ENCODE measurements at regions not wholly inside any gene's neighbourhood (a gene's known extent, or its start where the extent isn't known, plus 50 kb on each side); places are given as distances from the start of the nearest gene placed in this dataset.

DNA sequence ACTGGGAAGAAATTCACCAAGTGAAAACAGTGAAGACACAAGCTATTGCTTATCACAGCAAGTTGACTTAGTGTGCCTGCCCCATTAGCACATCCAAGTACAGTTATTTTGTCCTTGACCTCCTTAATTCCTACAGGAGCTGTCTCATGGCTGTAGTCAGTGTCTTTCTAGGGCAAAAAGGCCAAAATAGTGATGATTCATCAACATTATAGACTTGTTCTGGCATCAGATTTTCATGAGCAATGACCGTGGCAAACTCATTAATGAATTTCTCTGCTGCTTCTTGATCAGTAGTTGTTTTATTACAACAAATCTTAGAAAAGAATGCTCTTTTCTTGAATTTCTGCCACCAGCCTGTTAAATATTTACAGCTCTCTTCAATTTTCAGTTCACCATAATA is 1169.3 kb upstream of the DDX18 start:
- Mint-ChIP-seq H3K4me3 (no peak overlapping the region), H3K27me3 (no peaks in the 10 kb centered on the region), H3K9me3 (peaks cover 9% of the 10 kb centered on the region), H3K4me1 (no peaks in the 10 kb centered on the region), H3K36me3 (ENCODE audit: low read depth) (no peaks in the 10 kb centered on the region), H3K27ac (no peak overlapping the region)
- ATAC-seq (no peak), DNase-seq (no peak)

- Mint-ChIP-seq H3K27me3 (no peaks in the 10 kb centered on the region), H3K4me1 (no peaks in the 10 kb centered on the region), H3K9me3 (peaks cover 14% of the 10 kb centered on the region), H3K4me3 (no peak overlapping the region), H3K27ac (no peak overlapping the region), H3K36me3 (ENCODE audit: low read depth) (no peaks in the 10 kb centered on the region)
- DNase-seq (no peak), ATAC-seq (no peak)
These were observed 1145.8 kb upstream of the DDX18 start for GRCh38 chr2:116668691-116669090.

- H3K27me3 Mint-ChIP-seq, result no peaks in the 10 kb centered on the region
- no peaks in the 10 kb centered on the region for H3K4me1 Mint-ChIP-seq
- no peak overlapping the region for H3K27ac Mint-ChIP-seq
- peaks cover 19% of the 10 kb centered on the region for H3K9me3 Mint-ChIP-seq
- H3K4me3 Mint-ChIP-seq, result no peak overlapping the region
- DNase-seq (no peak), ATAC-seq (no peak)
- no peaks in the 10 kb centered on the region for H3K36me3 Mint-ChIP-seq (ENCODE audit: low read depth)
These were observed 1144.7 kb upstream of the DDX18 start for GRCh38 chr2:116669782-116670181.

- Mint-ChIP-seq H3K27me3 (no peaks in the 10 kb centered on the region), H3K9me3 (peaks cover 23% of the 10 kb centered on the region), H3K4me1 (no peaks in the 10 kb centered on the region), H3K4me3 (no peak overlapping the region), H3K27ac (no peak overlapping the region), H3K36me3 (ENCODE audit: low read depth) (no peaks in the 10 kb centered on the region)
- ATAC-seq, result no peak
- no peak for DNase-seq
These were observed 1140.3 kb upstream of the DDX18 start for GRCh38 chr2:116674188-116674587.

DNA sequence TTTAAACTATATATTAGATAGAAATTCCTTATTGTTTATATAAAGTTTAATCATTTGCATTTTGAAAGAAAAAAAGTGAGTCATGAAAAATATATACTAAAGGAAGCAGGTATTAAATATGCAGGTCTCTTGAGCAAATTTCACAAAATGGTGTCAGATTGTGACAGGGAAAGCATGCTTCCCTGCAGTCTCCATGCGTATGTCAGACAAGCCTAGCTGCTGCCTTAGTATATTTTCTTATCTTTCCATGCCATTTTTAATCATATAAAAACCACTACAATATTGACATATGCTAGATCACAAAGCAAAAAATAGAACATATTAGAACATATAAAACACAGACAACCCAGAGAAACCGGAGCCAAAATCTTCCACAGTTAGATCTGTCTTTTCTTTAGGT is 1137.7 kb upstream of the DDX18 start:
- Mint-ChIP-seq H3K27ac (no peak overlapping the region), H3K27me3 (no peaks in the 10 kb centered on the region), H3K9me3 (peaks cover 25% of the 10 kb centered on the region), H3K4me1 (no peaks in the 10 kb centered on the region), H3K36me3 (ENCODE audit: low read depth) (no peaks in the 10 kb centered on the region), H3K4me3 (no peak overlapping the region)
- ATAC-seq (no peak), DNase-seq (no peak)

- H3K4me1 Mint-ChIP-seq, result no peaks in the 10 kb centered on the region
- H3K9me3 Mint-ChIP-seq, result peaks cover 20% of the 10 kb centered on the region
- DNase-seq, result no peak
- H3K4me3 Mint-ChIP-seq, result no peak overlapping the region
- no peaks in the 10 kb centered on the region for H3K36me3 Mint-ChIP-seq (ENCODE audit: low read depth)
- ATAC-seq, result no peak
- H3K27me3 Mint-ChIP-seq, result no peaks in the 10 kb centered on the region
- H3K27ac Mint-ChIP-seq, result no peak overlapping the region
These were observed 1134.1 kb upstream of the DDX18 start for GRCh38 chr2:116680256-116680936.

- Mint-ChIP-seq H3K4me1 (no peaks in the 10 kb centered on the region), H3K27me3 (no peaks in the 10 kb centered on the region), H3K4me3 (no peak overlapping the region), H3K36me3 (ENCODE audit: low read depth) (no peaks in the 10 kb centered on the region), H3K27ac (no peak overlapping the region), H3K9me3 (peaks cover 10% of the 10 kb centered on the region)
- DNase-seq (no peak), ATAC-seq (no peak)
These were observed 1127.1 kb upstream of the DDX18 start for GRCh38 chr2:116687371-116687770.

- Mint-ChIP-seq H3K9me3 (peaks cover 5% of the 10 kb centered on the region), H3K4me1 (no peaks in the 10 kb centered on the region), H3K4me3 (no peak overlapping the region), H3K27ac (no peak overlapping the region), H3K27me3 (no peaks in the 10 kb centered on the region), H3K36me3 (ENCODE audit: low read depth) (no peaks in the 10 kb centered on the region)
- DNase-seq (no peak), ATAC-seq (no peak)
These were observed 1121.5 kb upstream of the DDX18 start for GRCh38 chr2:116692988-116693387.

GRCh38 chr2:116696223-116696622 is 1118.3 kb upstream of the DDX18 start:
- Mint-ChIP-seq H3K27ac (no peak overlapping the region), H3K4me1 (no peaks in the 10 kb centered on the region), H3K36me3 (ENCODE audit: low read depth) (no peaks in the 10 kb centered on the region), H3K27me3 (no peaks in the 10 kb centered on the region), H3K9me3 (peaks cover 4% of the 10 kb centered on the region), H3K4me3 (no peak overlapping the region)
- ATAC-seq (no peak), DNase-seq (no peak)

DNA sequence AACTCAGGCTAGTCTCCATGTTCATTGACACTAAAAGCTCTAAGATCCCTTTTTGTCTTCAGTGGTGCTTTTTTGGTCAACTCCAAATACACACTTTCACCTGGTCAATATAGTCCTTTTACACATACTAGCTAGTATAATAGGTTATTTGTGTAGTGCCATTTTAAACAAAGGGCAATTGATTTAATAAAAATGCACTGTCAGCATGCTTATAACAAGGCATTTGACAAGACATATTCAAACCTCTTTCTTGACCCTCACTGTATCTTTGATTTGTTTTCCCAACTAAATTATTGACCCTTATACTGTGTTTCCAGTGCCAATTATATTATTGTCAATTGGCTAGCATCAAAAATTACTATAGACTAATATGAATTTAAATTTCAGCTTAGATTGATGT is 1117.6 kb upstream of the DDX18 start:
- Mint-ChIP-seq H3K9me3 (peaks cover 1% of the 10 kb centered on the region), H3K27me3 (no peaks in the 10 kb centered on the region), H3K4me3 (no peak overlapping the region), H3K27ac (no peak overlapping the region), H3K4me1 (no peaks in the 10 kb centered on the region), H3K36me3 (ENCODE audit: low read depth) (no peaks in the 10 kb centered on the region)
- ATAC-seq, result no peak
- no peak for DNase-seq

DNA sequence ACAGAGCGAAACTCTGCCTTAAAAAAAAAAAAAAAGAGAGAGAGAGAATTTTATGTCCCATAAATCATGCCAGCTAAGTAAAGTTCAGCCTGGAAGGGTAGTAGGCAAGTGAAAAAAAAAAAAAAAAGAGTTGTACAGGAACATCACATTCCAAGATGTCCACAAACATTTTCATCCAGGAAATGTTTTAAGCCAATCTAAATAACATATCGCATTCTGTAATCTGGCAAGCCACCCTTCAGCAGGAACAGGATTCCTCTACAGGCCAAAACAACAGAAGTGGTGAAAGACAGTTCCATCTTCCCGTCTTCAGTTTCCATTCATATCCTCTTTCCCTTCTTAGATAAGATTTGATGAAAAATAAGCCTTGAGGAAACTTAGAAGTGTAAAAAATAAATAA is 1108.1 kb upstream of the DDX18 start:
- no peaks in the 10 kb centered on the region for H3K4me1 Mint-ChIP-seq
- DNase-seq, result no peak
- H3K27me3 Mint-ChIP-seq, result no peaks in the 10 kb centered on the region
- no peak overlapping the region for H3K27ac Mint-ChIP-seq
- H3K36me3 Mint-ChIP-seq (ENCODE audit: low read depth), result no peaks in the 10 kb centered on the region
- H3K9me3 Mint-ChIP-seq, result peaks cover 21% of the 10 kb centered on the region
- no peak for ATAC-seq
- H3K4me3 Mint-ChIP-seq, result no peak overlapping the region

- Mint-ChIP-seq H3K4me3 (no peak overlapping the region), H3K9me3 (peaks cover 3% of the 10 kb centered on the region), H3K27ac (no peak overlapping the region), H3K27me3 (no peaks in the 10 kb centered on the region), H3K36me3 (ENCODE audit: low read depth) (no peaks in the 10 kb centered on the region), H3K4me1 (no peaks in the 10 kb centered on the region)
- DNase-seq, result no peak
- ATAC-seq, result no peak
These were observed 1098.5 kb upstream of the DDX18 start for GRCh38 chr2:116716038-116716437.

DNA sequence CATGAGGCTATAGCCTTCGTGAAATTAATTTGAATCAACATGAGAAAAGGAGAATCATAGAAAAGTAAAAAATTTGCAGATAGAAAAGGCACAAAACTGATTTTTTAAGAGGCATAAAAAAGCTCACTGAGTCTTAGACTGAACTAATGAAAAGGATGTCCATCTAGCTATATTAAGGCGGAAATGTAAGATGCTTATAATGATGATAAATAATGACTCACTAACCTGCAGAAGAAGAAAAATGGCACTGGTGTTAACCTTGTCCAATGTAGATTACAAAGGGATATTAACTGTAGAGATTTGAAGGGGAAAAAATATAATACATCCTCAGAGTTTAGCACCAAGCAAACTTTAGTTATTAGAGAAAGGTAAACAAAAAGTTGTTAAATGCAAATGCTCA is 1098.0 kb upstream of the DDX18 start:
- DNase-seq, result no peak

GRCh38 chr2:116717832-116718231 is 1096.7 kb upstream of the DDX18 start:
- H3K4me3 Mint-ChIP-seq, result no peak overlapping the region
- no peaks in the 10 kb centered on the region for H3K36me3 Mint-ChIP-seq (ENCODE audit: low read depth)
- DNase-seq (no peak), ATAC-seq (no peak)
- H3K4me1 Mint-ChIP-seq, result no peaks in the 10 kb centered on the region
- no peak overlapping the region for H3K27ac Mint-ChIP-seq
- no peaks in the 10 kb centered on the region for H3K27me3 Mint-ChIP-seq
- peaks cover 3% of the 10 kb centered on the region for H3K9me3 Mint-ChIP-seq

More for the DNA sequence above, 1098.0 kb upstream of the DDX18 start:
- no peaks in the 10 kb centered on the region for H3K27me3 Mint-ChIP-seq
- ATAC-seq, result no peak
- peaks cover 3% of the 10 kb centered on the region for H3K9me3 Mint-ChIP-seq
- no peak overlapping the region for H3K4me3 Mint-ChIP-seq
- no peaks in the 10 kb centered on the region for H3K4me1 Mint-ChIP-seq
- H3K27ac Mint-ChIP-seq, result no peak overlapping the region
- H3K36me3 Mint-ChIP-seq (ENCODE audit: low read depth), result no peaks in the 10 kb centered on the region

DNA sequence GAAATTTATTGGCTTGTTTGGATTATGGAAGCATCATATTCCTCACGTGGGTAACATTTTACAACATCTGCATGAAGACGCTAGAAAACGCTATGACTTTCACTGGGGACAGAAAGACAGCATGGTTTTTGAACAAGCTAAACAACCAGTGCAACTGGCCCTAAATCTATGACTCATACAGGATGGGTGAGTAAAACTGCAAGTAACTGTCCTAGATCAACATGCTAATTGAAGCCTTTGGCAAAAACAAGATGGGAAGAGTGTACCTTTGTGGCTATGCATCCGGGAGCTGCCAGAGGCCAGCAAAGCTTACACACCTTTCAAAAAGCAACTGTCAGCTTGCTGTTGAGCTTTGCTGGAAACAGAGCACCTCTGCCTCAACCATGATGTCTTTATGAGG is 1096.0 kb upstream of the DDX18 start:
- DNase-seq (no peak), ATAC-seq (no peak)
- no peak overlapping the region for H3K4me3 Mint-ChIP-seq
- H3K27ac Mint-ChIP-seq, result no peak overlapping the region
- peaks cover 3% of the 10 kb centered on the region for H3K9me3 Mint-ChIP-seq
- no peaks in the 10 kb centered on the region for H3K4me1 Mint-ChIP-seq
- no peaks in the 10 kb centered on the region for H3K27me3 Mint-ChIP-seq
- H3K36me3 Mint-ChIP-seq (ENCODE audit: low read depth), result no peaks in the 10 kb centered on the region

GRCh38 chr2:116719836-116720235 is 1094.7 kb upstream of the DDX18 start:
- H3K4me3 Mint-ChIP-seq, result no peak overlapping the region
- H3K4me1 Mint-ChIP-seq, result no peaks in the 10 kb centered on the region
- DNase-seq (no peak), ATAC-seq (no peak)
- peaks cover 3% of the 10 kb centered on the region for H3K9me3 Mint-ChIP-seq
- no peaks in the 10 kb centered on the region for H3K36me3 Mint-ChIP-seq (ENCODE audit: low read depth)
- H3K27me3 Mint-ChIP-seq, result no peaks in the 10 kb centered on the region
- H3K27ac Mint-ChIP-seq, result no peak overlapping the region
